T-helper 2 cell (primary cell): ENCODE measurements at regions not wholly inside any gene's neighbourhood (a gene's known extent, or its start where the extent isn't known, plus 50 kb on each side); places are given as distances from the start of the nearest gene placed in this dataset.
"Not testable (repeated sequence)": the region's sequence is repeated elsewhere in the genome, so short reads cannot be mapped to it uniquely, and the experiment has no call there.

Experiments used
- DNase-seq, 5 experiments: peaks; one replicate each; pipeline versions ENCODE4 v3.0.0 to v3.0.0-alpha.2; 2012 to 2022

- DNase-seq = not testable (repeated sequence)
Measured at GRCh38 chr10:46095943-46096342, 49.9 kb upstream of the MSMB start.

- DNase-seq = no peak
Measured at GRCh38 chr10:46096446-46096845, 50.4 kb upstream of the MSMB start.

- DNase-seq = peak in 1 of 5 experiments; percentile 57
Measured at GRCh38 chr10:46096909-46097575, 51.0 kb upstream of the MSMB start.

- DNase-seq = no peak
Measured at GRCh38 chr10:46097576-46098317, 51.7 kb upstream of the MSMB start.

DNA sequence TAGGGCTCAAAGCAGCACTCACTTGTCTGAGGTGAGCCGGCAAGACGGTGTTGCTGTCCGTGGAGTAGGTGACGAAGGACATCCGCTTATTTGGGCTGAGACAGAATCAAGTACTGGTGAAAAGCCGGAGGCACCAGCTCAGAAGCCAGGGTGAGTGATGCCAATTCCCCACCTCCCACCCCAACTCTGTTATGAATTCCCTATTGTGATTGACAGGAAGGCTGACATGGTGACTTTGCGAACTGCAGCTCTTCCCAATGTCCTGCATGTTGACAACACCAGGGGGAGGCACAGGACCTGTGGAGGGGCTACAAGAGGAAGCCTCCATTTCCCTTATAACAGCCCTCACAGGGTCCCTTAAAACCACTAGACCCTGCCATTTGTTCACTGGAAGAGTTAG is 52.3 kb upstream of the MSMB start:
- no peak for DNase-seq

DNA sequence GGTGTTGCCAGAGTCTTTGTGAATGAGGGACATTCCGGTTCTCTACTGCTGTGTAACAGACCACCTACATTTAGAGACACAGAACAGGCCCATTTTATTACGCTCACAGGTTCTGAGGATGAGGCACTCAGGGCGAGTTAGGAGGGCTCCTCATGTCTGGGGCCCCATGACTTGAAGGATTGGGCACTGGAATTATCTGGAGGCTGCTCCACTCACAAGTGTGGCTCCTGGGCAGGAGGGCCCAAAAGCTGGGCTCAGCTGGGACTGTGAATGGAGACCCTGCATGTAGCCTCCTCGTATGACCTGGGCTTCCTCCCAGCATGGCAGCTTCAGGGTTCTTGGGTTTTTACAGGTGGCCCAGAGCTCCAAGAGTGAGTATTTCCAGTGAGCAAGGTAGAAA is 52.9 kb upstream of the MSMB start:
- DNase-seq = not testable (repeated sequence)

DNA sequence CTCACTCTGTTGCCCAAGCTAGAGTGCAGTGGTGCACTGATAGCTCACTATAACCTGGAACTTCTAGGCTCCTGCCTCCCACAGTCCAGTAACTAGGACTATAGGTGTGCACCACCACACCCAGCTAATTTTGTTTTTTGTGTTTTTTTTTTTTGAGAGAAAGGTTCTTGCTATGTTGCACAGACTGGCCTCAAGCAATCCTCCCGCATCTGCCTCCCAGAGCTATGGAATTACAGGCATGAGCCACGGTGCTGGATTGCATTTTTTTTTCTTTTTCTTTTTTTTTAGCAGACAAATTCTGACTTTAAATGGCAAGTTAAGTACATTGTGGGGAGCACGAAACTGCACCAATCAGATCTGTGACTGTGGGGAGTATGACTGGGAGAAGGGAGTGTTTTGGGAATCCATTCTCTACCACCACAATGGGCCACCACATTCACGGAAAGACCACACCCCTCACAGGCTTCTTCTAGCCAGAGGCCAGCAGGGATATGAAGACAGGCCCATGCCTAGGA is 58.1 kb upstream of the MSMB start:
- DNase-seq = no peak

GRCh38 chr10:46105416-46105815 is 59.3 kb upstream of the MSMB start:
- not testable (repeated sequence) for DNase-seq

- not testable (repeated sequence) for DNase-seq
Measured at GRCh38 chr10:46105856-46106409, 59.9 kb upstream of the MSMB start.

DNA sequence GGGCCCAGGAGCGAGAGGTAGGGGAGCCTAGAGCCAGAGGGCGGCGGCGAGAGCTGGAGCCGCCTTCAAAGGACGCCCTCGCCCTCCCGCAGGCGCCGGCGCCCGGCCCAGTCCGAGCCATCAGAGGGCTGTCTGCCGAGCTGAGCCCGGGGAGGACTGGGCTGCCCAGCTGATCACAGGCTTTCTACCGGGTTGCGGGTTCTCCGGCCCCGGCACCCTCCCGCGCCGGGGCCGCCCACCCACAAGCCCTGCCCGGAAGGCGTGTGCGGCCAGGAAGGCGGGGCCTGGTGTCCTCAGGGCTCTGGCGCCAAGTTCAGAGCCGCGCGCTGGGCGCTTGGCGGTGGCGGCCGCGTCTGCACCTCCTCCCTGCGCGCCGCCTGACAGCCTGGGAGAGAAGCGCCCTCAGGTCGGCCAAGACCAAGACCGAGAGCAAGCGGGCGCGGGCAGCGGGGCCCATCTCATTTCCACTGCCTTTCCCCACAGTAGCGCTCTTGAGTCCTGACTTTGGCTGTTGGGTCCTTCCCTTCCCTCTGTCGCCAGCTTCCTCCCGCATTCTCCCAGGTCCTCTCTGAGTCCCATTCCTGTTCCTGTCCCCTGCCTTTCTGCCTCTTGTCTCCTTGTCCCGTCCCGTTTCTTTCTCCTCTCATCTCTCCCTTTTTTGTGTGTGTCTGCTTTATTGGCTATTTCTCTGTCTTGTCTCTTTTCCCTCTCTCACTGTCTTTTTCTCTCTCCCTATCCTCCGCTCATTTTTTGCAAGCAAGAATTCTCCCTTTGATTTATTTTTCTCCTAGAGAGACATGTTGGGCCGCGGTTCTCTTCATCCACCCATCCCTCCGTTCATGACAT is 60.6 kb upstream of the MSMB start:
- peak in 3 of 5 experiments; percentile 29 to 55 (median 50) for DNase-seq

DNA sequence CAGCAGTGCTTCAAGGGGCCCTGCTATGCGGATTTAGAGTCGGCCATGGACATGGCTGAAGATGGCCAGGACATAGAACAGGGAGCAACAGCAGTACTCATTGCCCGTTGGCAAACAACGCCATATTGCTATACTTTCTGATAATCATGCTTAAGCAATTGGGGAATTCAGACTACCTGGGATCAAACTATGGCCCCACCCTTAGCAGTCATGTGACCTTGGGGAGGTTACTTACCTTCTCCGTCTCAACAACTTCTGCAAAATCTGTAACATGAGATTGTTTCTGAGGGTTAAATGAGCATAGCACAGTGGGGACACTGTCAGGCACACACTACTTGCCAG is 62.1 kb upstream of the MSMB start:
- DNase-seq = not testable (repeated sequence)

DNA sequence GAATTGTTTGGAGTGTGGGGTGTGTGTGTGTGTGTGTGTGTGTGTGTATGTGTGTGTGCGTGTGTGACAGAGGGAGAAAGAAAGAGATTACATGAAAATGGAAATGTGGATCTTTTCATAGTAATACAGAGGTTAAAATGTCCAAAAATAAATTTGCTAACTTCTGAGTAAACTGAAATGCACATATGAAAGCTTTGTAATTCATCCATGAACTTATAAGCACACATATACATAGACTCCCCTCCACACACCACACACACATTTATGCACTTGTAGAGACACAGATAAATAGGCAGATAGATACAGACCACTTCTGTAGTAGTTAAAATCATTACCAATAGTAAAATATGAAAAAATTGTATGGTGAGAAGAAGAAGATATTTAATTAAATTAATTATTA is 108.2 kb upstream of the MSMB start:
- not testable (repeated sequence) for DNase-seq

GRCh38 chr10:46154683-46155082 is 108.6 kb upstream of the MSMB start:
- DNase-seq = not testable (repeated sequence)

DNA sequence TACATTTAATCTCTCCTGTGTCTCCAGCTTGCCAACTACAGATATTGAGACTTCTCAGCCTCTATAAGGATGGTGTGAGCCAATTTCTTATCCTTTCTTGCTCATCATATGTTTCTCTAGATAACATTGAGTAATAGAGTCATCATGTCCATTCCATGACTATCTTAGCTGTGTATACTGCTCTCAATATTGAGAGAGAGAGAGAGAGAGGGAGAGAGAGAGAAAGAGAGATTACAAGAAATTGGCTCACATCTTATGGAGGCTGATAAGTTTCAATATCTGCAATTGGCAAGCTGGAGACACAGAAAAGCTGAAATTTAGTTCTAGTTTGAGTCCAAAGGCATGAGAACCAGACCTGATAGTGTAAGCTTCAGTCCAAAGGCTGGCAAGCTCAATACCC is 110.8 kb upstream of the MSMB start:
- not testable (repeated sequence) for DNase-seq

GRCh38 chr10:46169736-46170135 is 117.1 kb upstream of the ANTXRL start:
- no peak for DNase-seq

DNA sequence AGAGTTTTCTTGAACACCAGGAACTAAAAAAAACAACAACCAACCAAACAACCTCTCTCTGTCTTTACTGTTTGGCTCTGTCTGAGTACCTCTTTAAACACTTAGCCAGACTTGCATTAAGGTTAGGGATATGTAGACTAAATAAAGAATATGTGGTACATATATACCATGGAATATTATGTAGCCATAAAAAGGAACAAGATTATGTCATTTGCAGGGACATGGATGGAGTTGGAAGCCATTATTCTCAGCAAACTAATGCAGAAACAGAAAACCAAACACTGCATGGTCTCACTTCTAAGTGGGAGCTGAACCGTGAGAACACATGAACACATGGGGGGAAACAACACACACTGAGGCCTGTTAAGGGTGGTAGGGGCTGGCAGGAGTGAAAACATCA is 116.0 kb upstream of the ANTXRL start:
- no peak for DNase-seq

GRCh38 chr10:46171661-46172060 is 115.1 kb upstream of the ANTXRL start:
- no peak for DNase-seq

DNA sequence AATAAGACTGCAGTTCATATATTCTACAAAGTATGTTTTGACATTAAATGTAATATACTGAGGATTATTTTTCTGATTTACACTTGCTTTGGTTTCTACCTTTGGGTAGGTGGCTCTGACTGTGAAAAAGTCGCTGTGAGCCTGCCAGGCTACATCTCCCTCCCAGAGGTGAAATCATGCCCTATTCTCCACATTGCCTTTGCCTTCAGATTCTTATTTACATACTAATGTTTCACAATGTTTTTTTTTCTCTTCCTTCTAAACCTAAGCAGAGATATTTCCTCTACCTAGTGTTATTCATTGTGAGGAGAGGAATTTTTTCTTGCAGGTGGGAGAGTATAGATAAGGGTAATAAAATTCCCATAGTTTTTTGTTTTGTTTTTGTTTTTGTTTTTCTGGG is 111.5 kb upstream of the ANTXRL start:
- no peak for DNase-seq

DNA sequence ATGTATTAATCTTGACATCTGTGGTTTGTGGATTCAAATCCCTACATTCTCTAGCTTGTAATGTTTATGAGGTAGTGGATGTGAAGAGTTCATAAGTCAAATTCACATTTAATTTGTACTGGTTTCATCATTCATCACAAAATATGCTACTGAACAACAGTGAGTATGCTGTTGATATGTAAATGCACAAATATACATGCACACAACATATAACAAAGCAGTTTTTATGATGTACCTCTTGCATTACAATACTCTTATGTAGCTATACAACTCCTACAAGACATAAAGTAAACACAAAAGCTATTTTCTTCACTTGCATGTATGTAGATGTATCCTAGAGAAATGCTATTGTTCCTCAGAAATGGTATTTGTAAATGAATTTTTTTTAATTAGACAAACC is 111.0 kb upstream of the ANTXRL start:
- no peak for DNase-seq

DNA sequence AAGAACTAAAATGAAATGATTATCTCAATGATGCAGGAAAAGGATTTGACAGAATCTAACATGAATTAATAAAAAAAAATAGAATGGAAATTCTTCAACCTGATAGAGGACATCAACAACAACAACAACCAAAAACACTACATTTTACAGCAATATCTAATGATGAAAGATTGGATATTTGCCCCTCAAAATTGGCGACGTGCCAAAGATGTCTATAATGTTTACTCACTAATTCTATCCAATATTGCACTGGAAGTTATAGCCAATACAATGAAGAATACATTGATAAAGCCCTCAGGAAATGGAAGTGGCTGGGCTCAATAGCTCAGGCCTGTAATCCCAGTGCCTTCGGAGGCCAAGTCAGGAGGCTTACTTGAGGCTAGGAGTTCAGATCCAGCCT is 99.4 kb upstream of the ANTXRL start:
- DNase-seq = not testable (repeated sequence)

DNA sequence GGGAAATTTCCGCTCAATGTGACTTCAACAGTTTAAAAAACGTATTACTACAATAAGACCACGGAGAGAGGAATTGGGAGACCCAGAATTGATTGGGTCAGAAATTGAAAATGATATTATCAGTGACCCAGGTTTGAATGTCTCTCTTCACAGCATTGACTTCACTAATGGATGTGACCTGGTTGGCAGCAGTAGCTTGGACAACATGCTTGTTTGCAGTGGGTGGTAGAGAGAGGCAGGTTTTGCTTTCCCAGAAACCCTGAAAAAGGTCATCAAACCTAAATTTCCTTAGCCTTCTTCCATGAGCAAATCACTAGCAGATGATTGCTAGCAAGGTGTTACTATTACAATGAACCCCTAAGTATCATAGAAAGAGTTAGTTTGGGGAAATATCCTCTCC is 89.7 kb upstream of the ANTXRL start:
- no peak for DNase-seq

GRCh38 chr10:46198516-46198915 is 88.3 kb upstream of the ANTXRL start:
- DNase-seq = no peak

GRCh38 chr10:46202405-46202804 is 84.4 kb upstream of the ANTXRL start:
- DNase-seq = not testable (repeated sequence)
